ENCODE measurements at regions not wholly inside any gene's neighbourhood (a gene's known extent, or its start where the extent isn't known, plus 50 kb on each side); places are given as distances from the start of the nearest gene placed in this dataset.

- H2BK20ac ChIP-seq (ENCODE audit: low read length) = no peak overlapping the region
- H2BK120ac ChIP-seq (replicated peaks; ENCODE audit: low read depth, low read length) = no peak overlapping the region
- H3K23me2 ChIP-seq (ENCODE audit: low read depth, low read length) = no peaks in the 10 kb centered on the region
- no peak overlapping the region for H3K9ac ChIP-seq (replicated peaks in 1 of 4; ENCODE audit: extremely low read depth in 1 of 4, low read depth in 3 of 4, low read length in 3 of 4)
- WGBS, 2 experiments (ENCODE audit: extremely low coverage in 1 of 2, insufficient coverage in 1 of 2, insufficient read length in 1 of 2, insufficient replicate concordance in 2 of 2, low coverage in 1 of 2, low lambda C conversion rate in 2 of 2, missing lambda C conversion rate in 1 of 2) = 90% methylated on average over 3 of the region's 3 CpGs; no CpG with 5 or more reads in 1 of the 2 experiments
- H4K20me1 ChIP-seq (replicated peaks in 1 of 2; ENCODE audit: control insufficient read depth in 1 of 2, insufficient read depth in 2 of 2, low read length in 2 of 2) = no peaks in the 10 kb centered on the region
- no peak overlapping the region for H4K91ac ChIP-seq (replicated peaks; ENCODE audit: insufficient read length, low read length)
- DNase-seq (ENCODE audit: low read depth in 1 of 2, low spot score in 2 of 2) = no peak
- no peak overlapping the region for H3K18ac ChIP-seq (ENCODE audit: extremely low read depth, low read length)
- FAIRE-seq = no peak
- H2BK12ac ChIP-seq (ENCODE audit: low read depth, low read length) = no peak overlapping the region
- H3K79me2 ChIP-seq (ENCODE audit: control insufficient read depth in 1 of 2, insufficient read depth in 2 of 2, low read length in 2 of 2) = no peaks in the 10 kb centered on the region
- H4K8ac ChIP-seq (ENCODE audit: extremely low read depth, insufficient read depth, low read length) = no peak overlapping the region
- H3K27me3 ChIP-seq (replicated peaks in 1 of 4; ENCODE audit: control insufficient read depth in 3 of 4, extremely low read depth in 1 of 4, insufficient read depth in 3 of 4, low read length in 3 of 4) = no peaks in the 10 kb centered on the region
- POLR2A ChIA-PET (ENCODE audit: partially characterized antibody) = no interaction called here
- H4K5ac ChIP-seq (ENCODE audit: insufficient read length, low read depth, low read length) = no peak overlapping the region
- no peak overlapping the region for H2AK5ac ChIP-seq (ENCODE audit: low read depth, low read length)
- H3K9me3 ChIP-seq (ENCODE audit: insufficient read depth in 2 of 2, low read depth in 1 of 2, low read length in 1 of 2) = no peaks in the 10 kb centered on the region
- no peak overlapping the region for H3K4ac ChIP-seq (replicated peaks; ENCODE audit: insufficient read length, low read depth, low read length)
- no peak overlapping the region for H3K23ac ChIP-seq (ENCODE audit: insufficient read length)
- no peak overlapping the region for H2AFZ ChIP-seq (ENCODE audit: low read length)
- no peak overlapping the region for H3K27ac ChIP-seq (ENCODE audit: low read depth, low read length)
- H3K4me2 ChIP-seq (ENCODE audit: insufficient read depth in 1 of 2, low read depth in 2 of 2, low read length in 2 of 2) = no peak overlapping the region
- H2BK15ac ChIP-seq (ENCODE audit: low read length) = no peak overlapping the region
- no peak overlapping the region for H3K14ac ChIP-seq (ENCODE audit: insufficient read length)
- no peak overlapping the region for H2BK5ac ChIP-seq (ENCODE audit: low read depth, low read length)
- H3K56ac ChIP-seq (replicated peaks; ENCODE audit: insufficient read length, low read depth, low read length) = no peak overlapping the region
- H3K79me1 ChIP-seq (ENCODE audit: low read depth, low read length) = no peaks in the 10 kb centered on the region
- no peak overlapping the region for H3K4me3 ChIP-seq (ENCODE audit: extremely low read depth in 1 of 4, insufficient read depth in 2 of 4, low read depth in 3 of 4, low read length in 4 of 4)
- H3K36me3 ChIP-seq (ENCODE audit: control insufficient read depth in 2 of 4, insufficient read depth in 4 of 4, low read length in 3 of 4) = no peaks in the 10 kb centered on the region
- H3K4me1 ChIP-seq (replicated peaks in 1 of 4; ENCODE audit: control insufficient read depth in 3 of 4, insufficient read depth in 4 of 4, low read length in 3 of 4) = no peaks in the 10 kb centered on the region; a peak in 1 of 7 replicates
- CTCF ChIA-PET (ENCODE audit: partially characterized antibody) = interaction anchor here (1.3 to 3.7 kb wide), 6 partner anchors 15 to 63 kb away, joined by 3 to 12 read pairs (median 4); no protein-coding TSS in a partner anchor
- TF ChIP-seq, protein P1, sequence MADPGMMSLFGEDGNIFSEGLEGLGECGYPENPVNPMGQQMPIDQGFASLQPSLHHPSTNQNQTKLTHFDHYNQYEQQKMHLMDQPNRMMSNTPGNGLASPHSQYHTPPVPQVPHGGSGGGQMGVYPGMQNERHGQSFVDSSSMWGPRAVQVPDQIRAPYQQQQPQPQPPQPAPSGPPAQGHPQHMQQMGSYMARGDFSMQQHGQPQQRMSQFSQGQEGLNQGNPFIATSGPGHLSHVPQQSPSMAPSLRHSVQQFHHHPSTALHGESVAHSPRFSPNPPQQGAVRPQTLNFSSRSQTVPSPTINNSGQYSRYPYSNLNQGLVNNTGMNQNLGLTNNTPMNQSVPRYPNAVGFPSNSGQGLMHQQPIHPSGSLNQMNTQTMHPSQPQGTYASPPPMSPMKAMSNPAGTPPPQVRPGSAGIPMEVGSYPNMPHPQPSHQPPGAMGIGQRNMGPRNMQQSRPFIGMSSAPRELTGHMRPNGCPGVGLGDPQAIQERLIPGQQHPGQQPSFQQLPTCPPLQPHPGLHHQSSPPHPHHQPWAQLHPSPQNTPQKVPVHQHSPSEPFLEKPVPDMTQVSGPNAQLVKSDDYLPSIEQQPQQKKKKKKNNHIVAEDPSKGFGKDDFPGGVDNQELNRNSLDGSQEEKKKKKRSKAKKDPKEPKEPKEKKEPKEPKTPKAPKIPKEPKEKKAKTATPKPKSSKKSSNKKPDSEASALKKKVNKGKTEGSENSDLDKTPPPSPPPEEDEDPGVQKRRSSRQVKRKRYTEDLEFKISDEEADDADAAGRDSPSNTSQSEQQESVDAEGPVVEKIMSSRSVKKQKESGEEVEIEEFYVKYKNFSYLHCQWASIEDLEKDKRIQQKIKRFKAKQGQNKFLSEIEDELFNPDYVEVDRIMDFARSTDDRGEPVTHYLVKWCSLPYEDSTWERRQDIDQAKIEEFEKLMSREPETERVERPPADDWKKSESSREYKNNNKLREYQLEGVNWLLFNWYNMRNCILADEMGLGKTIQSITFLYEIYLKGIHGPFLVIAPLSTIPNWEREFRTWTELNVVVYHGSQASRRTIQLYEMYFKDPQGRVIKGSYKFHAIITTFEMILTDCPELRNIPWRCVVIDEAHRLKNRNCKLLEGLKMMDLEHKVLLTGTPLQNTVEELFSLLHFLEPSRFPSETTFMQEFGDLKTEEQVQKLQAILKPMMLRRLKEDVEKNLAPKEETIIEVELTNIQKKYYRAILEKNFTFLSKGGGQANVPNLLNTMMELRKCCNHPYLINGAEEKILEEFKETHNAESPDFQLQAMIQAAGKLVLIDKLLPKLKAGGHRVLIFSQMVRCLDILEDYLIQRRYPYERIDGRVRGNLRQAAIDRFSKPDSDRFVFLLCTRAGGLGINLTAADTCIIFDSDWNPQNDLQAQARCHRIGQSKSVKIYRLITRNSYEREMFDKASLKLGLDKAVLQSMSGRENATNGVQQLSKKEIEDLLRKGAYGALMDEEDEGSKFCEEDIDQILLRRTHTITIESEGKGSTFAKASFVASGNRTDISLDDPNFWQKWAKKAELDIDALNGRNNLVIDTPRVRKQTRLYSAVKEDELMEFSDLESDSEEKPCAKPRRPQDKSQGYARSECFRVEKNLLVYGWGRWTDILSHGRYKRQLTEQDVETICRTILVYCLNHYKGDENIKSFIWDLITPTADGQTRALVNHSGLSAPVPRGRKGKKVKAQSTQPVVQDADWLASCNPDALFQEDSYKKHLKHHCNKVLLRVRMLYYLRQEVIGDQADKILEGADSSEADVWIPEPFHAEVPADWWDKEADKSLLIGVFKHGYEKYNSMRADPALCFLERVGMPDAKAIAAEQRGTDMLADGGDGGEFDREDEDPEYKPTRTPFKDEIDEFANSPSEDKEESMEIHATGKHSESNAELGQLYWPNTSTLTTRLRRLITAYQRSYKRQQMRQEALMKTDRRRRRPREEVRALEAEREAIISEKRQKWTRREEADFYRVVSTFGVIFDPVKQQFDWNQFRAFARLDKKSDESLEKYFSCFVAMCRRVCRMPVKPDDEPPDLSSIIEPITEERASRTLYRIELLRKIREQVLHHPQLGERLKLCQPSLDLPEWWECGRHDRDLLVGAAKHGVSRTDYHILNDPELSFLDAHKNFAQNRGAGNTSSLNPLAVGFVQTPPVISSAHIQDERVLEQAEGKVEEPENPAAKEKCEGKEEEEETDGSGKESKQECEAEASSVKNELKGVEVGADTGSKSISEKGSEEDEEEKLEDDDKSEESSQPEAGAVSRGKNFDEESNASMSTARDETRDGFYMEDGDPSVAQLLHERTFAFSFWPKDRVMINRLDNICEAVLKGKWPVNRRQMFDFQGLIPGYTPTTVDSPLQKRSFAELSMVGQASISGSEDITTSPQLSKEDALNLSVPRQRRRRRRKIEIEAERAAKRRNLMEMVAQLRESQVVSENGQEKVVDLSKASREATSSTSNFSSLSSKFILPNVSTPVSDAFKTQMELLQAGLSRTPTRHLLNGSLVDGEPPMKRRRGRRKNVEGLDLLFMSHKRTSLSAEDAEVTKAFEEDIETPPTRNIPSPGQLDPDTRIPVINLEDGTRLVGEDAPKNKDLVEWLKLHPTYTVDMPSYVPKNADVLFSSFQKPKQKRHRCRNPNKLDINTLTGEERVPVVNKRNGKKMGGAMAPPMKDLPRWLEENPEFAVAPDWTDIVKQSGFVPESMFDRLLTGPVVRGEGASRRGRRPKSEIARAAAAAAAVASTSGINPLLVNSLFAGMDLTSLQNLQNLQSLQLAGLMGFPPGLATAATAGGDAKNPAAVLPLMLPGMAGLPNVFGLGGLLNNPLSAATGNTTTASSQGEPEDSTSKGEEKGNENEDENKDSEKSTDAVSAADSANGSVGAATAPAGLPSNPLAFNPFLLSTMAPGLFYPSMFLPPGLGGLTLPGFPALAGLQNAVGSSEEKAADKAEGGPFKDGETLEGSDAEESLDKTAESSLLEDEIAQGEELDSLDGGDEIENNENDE (IDR thresholded peaks at IDR 0.05; ENCODE audit: insufficient replicate concordance, low read length) = no peak
Observed at GRCh38 chr10:123600177-123600576, 66.0 kb upstream of the GPR26 start.

All from H1 (cell line).